HG03432 (cell line): ENCODE measurements at regions not wholly inside any gene's neighbourhood (a gene's known extent, or its start where the extent isn't known, plus 50 kb on each side); places are given as distances from the start of the nearest gene placed in this dataset.
A peak's percentile ranks its signal among the peaks of the same experiment; 100 is the strongest.
"Not testable (repeated sequence)": the region's sequence is repeated elsewhere in the genome, so short reads cannot be mapped to it uniquely, and the experiment has no call there.

ENCODE experiments used
- ATAC-seq: cut with Tn5 transposase; IDR thresholded peaks from one replicate; pipeline ENCODE4 v1.9.1; 2021; ENCODE audit warnings: mild to moderate bottlenecking, moderate library complexity; ENCODE audit not compliant: unreplicated experiment

DNA sequence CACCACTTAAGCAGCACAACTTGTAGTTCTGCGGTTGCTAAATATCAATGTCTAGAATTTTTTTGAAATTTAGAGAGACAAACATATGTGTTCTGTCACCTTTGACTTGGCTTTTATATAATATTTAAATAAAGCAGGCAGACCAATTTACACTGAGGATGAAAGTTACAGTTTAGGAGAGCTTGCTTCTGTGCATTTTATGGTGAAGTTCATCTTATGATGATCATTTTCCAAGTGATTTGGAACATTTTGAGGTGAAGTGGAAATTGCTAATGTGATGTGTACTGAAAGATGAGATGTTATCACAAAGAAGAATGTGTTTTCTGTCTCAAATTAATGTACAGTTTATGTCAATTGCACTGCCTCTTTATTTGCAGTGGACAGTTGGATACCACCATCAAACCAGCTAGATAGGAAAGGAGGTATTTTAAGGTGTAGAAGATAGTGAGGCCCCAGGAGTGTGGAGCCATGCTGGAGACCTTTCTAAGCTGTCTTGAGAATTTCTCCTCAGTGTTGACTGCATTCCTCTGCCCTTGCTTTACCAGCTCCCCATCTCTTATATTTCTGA lies 461.9 kb downstream of the UTRN start:
- no peak for ATAC-seq

DNA sequence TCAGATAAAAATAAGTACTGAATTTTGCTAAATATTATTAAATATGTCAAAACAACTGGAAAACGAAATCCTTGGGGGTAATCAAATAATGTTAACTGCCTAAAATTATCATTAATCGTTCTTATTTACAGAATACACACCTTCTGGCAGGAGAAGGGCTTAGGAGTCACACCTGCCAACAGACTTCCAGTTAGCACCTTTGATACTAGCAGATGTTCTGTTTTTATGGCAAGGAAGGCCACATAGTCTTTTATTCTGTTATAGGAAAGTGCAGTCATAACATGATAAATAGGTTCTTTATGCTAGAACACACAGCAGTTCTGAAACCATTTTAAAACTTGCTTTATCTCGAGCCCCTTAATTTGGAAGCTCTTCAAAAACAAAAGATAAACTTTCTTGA lies 464.1 kb downstream of the UTRN start:
- no peak for ATAC-seq

DNA sequence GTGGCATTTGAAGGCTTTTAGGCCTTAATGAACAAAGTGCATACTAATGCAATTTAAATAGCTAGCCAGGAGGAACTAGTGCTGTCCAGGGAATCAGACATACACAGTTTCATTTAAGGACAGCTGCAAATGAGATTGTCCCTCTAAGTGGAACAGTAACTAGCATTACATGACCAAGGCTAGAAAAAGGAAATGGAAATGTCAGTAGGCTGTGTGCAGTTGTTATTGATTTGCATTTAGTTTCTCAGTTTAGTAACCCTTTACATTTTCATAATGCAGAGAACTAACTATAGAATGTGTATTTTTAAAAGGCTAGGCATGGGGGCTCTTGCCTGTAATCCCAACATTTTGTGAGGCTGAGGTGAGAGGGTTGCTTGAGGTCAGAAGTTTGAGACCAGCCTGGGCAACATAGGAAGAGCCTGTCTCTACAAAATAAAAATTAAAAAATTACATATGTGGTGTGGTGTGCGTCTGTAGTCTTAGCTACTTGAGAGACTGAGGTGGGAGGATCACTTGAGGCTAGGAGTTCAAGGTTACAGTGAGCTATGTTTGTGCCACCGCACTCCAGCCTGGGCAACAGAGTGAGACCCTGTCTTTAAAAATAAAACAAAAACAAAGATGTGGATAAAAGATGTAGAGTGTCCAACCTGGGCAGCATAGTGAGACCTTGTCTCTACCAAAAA lies 468.0 kb downstream of the UTRN start:
- ATAC-seq, result peak; percentile 95

DNA sequence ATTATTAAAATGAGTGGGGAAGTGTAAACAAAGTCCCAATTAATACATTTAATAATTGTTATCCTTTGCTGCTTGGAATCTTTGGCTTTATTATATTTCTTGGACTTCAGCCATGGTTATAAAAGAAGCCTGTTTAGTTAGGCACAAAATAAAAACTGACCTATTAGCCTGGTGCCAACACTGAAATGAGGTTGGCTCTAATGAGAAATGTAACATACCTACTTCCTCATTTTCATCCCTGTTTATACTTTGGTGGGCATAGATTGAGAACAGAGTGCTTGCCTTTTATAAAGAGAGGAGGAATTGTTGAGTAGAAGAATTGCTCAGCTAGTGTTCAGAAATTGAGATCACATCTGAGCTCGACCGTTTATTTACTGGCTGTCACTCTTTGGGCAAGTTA lies 471.3 kb downstream of the UTRN start:
- no peak for ATAC-seq

DNA sequence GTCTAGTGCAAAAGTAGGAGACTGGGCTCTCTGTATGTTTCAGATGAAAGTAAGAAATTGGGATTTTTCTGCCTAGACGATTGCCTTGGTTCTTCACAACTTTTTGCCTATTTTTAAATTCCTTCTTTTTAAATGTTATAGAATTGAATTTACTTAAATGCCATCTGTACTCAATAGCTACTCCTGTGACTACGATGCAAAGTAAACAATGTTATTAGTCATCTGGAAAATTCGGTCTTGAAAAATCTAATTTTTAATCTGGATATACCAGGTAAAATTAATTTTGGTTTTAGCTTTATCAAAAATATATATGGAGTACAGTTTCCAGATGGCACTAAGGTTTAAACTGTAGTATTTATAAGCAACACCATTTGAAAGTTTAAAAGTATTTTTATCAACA lies 472.2 kb downstream of the UTRN start:
- no peak for ATAC-seq

DNA sequence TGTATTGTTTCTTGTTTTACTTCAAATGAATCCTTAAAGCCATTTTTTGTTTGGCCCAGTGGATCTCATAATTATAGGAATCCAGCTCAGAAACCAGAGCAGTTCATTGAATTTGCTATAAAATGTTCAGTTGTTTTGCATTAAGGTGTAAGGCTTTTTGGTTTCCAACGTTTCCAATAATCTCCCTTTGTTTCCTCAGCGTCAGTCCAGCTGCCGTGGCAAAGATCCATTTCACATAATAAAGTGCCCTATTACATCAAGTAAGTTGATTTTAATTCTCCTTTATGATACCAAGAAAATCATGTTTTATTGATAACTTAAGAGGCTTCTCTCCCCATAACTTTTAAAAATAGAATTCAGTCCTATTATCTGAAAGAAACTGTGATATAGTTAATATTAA lies 472.6 kb downstream of the UTRN start:
- ATAC-seq, result no peak

DNA sequence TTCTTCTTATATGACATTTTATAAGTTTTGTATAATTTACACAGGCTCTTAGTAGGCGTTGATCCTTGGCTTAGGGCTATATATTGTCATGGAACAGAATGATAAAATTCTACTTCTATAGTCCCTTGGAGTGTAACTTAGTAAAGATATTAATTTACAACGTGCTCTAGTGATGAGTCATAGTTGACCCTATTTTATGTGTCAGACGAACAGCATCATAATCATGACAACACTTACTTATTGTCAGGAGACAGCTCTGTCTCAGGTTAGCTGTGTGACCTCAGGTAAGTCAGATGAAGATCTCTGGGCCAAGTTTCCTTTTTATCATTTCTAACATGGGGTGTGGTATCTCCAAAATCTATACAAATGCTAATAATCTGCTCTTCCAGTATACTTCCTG lies 473.5 kb downstream of the UTRN start:
- no peak for ATAC-seq

DNA sequence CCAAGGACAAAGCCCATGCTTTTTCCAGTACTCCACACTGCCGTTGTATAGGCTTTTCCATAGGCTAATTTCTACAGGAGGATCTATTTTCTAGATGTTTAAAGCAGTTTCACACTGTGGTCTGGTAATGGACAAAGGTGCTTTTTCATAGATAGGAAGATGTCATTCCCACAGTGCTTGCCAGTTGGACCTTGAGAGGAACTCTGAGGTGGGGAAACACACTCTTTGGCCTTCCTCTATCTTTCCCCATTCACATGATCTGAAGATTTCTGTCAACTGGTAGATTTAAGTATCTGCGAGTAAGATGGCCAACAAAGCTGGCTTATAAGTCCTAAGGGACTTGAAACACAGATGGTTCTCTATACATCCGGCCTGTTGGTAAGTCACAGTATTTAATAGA lies 477.3 kb downstream of the UTRN start:
- ATAC-seq, result no peak

DNA sequence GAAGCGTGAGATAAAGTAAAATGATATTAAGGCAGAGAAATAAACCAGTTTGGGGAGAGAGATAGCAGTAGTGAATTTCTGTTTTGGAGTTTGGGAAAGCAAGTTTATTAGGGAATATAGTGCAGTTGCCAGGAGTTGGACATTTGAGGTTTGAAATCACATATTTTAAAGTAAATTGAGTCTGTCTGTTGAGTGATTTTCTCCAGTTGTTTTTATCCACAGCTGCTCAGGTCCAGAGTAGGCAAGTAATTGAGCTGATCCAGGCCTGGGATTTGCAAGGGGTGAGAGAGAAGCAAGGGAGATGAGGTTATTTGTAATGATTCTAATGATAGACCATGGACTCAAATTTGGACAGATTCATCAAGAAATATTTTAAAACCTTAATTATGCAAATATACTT lies 481.9 kb downstream of the UTRN start:
- no peak for ATAC-seq

DNA sequence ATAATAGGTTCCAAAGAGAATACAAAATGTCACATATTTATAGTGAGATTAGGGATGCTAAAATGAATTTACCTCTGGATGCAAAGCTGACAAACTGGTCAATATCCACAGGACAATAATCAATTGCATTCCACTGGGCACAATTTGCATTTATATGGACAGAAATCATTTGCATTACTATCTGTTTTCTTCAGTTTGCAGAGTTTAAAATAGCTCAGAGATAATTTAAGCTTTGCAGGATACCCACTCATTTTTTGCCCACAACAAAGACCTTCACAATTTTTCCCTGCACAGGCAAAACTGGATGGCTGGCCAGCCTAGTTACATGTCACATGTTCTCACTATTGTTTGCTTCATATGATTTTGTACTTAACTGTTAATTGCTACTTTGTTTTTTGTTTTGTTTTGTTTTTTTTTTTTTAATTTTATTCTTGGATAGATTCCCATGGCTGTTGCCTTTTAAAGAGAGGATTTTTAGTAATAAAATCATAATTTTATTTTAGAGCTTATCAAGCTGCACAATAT lies 483.5 kb downstream of the UTRN start:
- no peak for ATAC-seq

DNA sequence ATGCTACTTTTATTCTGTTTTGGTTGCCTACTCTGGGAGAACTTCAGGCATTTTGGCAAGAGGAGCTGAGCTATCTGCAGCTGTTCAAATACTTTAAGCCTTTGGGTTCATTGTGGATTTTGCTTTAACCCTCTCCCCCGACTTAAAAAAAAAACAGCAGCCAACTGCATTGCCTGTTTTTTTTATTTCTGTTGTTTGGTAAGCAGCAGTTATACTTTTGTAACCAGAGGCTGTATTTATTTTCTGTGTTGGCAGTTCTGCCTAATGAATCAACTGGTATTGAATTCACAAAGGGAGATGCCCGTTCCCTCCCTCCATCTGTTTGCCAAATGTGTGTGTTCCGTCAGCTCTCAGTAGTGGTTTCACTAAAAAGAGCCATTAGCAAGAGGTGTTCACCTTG lies 484.0 kb downstream of the UTRN start:
- ATAC-seq, result no peak

DNA sequence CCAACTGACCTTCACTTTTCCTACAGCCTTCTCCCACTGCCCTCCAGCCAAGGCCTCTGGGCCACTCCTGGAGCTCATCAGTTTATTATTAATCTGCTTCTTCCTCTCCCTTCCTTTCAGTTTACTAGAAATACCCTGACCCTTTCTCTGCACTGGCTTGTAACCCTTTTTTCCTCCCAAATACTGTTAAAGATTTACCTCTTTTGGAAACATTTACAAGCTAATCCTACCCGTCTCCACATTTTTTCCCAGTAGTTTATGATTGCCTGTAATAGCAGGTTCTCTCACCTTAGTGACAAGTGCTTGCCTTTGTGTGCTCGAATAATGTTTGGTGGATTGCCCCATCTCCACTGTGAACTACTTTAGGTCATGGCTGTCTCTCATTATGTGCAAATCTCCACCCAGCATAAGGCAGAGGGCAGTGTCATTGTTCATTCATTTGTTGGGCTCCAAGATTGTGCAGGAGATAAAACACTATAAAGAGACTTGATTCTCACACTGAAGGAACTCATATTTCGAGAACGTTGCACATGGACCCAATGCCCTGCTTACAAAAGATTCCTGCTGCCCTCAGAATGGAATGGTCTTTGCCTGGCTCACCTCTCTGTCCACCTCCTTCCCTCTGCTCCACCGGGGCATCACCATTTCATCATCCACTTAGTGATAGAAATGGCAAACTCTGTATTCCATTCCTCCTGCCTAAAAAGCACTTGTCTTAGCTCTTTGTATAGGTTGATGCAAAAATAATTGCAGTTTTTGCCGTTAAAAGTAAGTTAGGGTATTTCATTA lies 491.1 kb downstream of the UTRN start:
- ATAC-seq, result no peak

DNA sequence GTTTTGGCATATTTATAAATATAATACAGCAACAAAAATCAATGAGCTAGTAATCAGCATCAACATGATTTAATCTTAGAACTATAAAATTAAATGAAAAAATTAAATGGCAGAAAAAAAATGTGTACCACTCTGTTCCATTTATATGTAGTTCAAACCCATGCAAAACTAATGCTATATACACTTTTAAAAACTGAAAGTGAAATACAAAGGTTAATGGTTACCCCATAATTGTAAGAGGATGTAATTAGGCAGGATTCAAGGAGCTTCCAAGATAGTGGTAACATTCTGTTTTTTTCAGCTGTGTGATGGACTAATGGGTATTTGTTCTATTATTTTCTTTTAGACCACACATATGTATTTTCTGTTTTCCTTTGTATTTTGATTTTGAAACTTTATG lies 492.1 kb downstream of the UTRN start:
- peak; percentile 73 for ATAC-seq

DNA sequence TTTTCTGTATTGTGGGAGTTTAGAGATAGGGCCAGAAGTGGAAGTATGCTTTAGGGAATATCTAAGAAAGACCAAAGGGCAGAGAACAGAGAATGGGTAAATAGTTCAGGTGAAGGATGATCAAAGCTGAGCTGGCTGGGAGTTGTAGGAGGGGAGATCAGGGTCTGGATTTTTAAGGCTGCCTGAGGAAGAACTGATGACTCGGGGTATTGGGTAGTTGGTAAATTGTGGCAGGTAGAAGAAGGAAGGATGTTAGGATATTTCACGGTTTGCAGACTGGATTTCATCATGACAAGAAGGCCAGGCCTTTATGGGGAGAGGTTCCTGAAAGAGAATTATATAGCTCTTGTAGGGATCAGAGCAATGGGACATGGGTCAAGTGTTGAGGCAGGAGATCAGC lies 492.9 kb downstream of the UTRN start:
- no peak for ATAC-seq

DNA sequence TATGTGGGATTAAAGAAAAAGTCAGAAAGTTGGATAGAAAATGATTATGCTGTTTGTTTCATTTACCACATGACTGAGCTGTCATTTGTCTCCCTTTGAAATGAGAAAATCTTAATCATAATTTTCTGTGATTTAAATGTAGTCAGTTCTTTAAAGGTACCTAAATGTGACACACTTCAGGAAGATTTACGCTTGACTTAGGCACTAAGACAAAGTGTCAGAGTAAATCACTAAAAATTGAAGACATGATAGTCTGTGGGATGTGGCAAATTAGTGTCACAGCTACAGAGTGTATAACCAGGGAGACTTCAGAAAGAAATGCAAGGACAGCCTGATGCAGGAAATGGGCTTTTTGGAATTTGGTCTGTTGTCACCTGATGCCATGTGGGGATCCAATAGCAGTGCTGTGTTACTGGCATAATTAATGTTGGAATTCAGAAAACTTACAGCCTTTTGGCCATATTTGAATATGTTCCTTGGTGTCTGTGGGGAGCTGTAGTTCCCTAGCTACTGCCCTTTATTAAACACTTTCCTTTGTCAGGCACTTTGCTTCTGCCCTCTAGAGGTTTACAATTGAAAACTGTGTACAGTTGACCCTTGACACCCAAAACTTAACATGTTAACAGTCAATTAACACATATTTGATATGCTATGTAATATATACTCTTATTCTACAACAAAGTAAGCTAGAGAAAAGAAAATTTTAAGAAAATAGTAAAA lies 493.8 kb downstream of the UTRN start:
- peak; percentile 59 for ATAC-seq

DNA sequence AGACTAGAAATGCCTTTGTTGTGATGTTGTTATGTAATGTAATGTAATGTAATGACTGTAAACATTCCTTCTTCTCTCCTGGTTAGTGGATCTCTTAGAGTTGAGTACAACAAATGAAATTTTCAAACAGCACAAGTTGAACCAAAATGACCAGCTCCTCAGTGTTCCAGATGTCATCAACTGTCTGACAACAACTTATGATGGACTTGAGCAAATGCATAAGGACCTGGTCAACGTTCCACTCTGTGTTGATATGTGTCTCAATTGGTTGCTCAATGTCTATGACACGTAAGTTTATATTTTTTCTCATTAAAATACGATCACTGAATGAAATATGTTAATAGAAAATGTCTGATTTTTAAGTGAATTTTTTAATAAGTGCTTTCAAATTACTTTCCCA lies 496.7 kb downstream of the UTRN start:
- ATAC-seq, result no peak

DNA sequence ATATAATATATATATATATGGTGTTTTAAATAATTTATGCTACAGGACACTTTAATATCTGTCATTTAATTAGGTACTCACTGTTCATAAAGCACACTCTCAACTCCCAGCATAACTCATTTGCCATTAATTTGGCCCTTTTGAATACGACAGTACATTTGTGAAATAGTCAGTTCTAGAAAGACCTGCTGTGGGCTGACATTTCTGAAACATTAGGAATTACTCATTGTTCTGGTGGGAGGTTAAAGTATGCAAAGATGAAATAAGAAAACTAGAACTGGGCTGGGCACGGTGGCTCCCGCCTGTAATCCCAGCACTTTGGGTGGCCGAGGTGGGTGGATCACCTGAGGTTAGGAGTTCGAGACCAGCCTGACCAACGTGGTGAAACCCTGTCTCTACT lies 497.5 kb downstream of the UTRN start:
- no peak for ATAC-seq

DNA sequence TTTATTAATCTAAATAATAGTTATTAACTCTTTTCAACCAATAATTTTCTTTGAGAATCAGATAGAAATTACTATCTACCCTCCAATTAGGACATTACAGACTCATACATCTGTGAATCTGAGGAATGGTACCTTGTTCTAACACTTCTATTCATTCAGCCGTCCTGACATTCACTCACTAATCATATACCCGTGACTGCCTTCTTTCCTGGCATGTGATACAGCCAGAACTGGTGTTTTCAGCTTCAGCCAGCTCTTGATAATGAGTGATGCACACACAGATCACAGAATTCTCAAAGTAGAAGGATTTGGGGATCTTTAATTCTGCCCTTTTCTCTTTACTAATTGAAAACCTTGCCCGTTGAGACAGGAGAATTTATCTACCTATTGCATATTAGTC lies 499.9 kb downstream of the UTRN start:
- no peak for ATAC-seq

DNA sequence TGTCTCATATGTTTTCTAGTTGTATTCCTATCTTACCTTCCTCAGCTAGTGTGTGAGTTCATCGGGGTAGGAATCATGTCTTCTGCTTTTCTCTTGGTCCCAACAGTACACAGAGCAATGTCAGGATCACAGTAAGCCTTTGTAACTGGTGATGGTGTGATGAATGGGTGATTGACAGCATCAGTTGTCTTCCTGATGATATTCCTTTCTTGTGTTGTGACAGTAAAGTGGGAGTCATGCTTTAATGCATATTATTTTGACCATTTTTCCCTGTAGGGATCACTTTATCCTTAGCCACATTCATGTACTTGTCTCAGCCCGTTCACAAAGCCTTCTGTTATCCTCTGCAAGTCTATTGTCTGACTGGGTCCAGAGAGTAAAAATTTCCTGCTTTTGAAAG lies 501.7 kb downstream of the UTRN start:
- no peak for ATAC-seq

DNA sequence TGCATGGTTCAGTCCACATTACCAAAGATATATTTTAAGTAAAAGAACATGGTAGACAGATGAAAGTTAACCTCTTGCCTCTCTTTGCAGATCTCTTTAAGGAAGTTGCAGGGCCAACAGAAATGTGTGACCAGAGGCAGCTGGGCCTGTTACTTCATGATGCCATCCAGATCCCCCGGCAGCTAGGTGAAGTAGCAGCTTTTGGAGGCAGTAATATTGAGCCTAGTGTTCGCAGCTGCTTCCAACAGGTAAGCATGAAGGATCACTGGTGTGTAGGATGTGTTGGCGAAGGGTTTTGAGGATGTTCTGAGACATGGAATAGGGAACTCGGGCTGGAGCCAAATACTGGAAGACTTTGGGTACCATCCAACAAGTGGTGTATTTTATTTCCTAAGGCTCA lies 508.6 kb downstream of the UTRN start:
- ATAC-seq, result no peak

DNA sequence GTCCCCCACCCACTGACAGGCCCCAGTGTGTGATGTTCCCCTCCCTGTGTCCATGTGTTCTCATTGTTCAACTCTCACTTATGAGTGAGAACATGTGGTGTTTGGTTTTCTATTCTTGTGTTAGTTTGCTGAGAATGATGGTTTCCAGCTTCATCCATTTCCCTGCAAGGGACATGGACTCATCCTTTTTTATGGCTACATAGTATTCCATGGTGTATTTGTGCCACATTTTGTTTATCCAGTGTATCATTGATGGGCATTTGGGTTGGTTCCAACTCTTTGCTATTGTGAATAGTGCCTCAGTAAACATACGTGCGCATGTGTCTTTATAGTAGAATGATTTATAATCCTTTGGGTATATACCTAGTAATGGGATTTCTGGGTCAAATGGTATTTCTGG lies 509.9 kb downstream of the UTRN start:
- ATAC-seq, result not testable (repeated sequence)
